ENCODE measurements at regions not wholly inside any gene's neighbourhood (a gene's known extent, or its start where the extent isn't known, plus 50 kb on each side); places are given as distances from the start of the nearest gene placed in this dataset.

DNA sequence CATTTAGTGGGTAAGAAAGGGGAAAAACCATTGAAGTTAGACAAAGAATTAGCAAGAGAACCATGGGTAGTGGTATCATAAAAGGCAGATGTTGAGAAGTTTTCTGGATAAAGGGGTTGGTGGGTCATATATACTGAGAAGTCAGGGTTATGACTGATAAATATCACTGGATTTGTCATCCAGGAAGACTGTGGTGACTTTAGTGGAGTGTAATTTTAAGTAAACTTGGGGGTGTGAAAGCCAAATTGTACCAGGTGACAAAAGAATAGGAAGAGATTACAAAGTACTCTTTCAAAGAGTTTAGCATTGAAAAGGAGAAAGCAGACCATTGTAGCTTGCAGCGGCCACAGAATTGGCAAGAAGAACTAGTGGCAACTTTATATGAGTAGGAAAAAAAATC is 315.2 kb upstream of the DMAC1 start (continued):
- no peak for TF ChIP-seq CSRNP3 (CRISPR knock-in tag; IDR thresholded peaks at IDR 0.05)
- no peak for TF ChIP-seq ISL1 (CRISPR knock-in tag; IDR thresholded peaks at IDR 0.05)
- TF ChIP-seq SNAI2 (CRISPR knock-in tag; IDR thresholded peaks at IDR 0.05): no peak
- TF ChIP-seq ESRRG (CRISPR knock-in tag; IDR thresholded peaks at IDR 0.05): no peak
- no peak for TF ChIP-seq ZC3H10 (CRISPR knock-in tag; IDR thresholded peaks at IDR 0.05)
- TF ChIP-seq ZNF70 (CRISPR knock-in tag; IDR thresholded peaks at IDR 0.05): no peak
- no peak for TF ChIP-seq BACH2 (CRISPR knock-in tag; IDR thresholded peaks at IDR 0.05; ENCODE audit: borderline replicate concordance)
- TF ChIP-seq ZNF565 (CRISPR knock-in tag; conservative IDR thresholded peaks at IDR 0.05; ENCODE audit: low read depth): no peak
- no peak for TF ChIP-seq CSDC2 (CRISPR knock-in tag; IDR thresholded peaks at IDR 0.05)

GRCh38 chr9:8106362-8106761 is 306.8 kb upstream of the DMAC1 start:
- no peak for ATAC-seq
- TF ChIP-seq ZNF8 (CRISPR knock-in tag; IDR thresholded peaks at IDR 0.05): no peak
- no peak for TF ChIP-seq TSHZ2 (CRISPR knock-in tag; IDR thresholded peaks at IDR 0.05)
- no peak for TF ChIP-seq ARNTL (CRISPR knock-in tag; IDR thresholded peaks at IDR 0.05; ENCODE audit: borderline replicate concordance, low read depth)
- no peak for TF ChIP-seq PPARA (CRISPR knock-in tag; IDR thresholded peaks at IDR 0.05; ENCODE audit: borderline replicate concordance)
- no peak for TF ChIP-seq OSR1 (CRISPR knock-in tag; IDR thresholded peaks at IDR 0.05)
- TF ChIP-seq, protein P1, sequence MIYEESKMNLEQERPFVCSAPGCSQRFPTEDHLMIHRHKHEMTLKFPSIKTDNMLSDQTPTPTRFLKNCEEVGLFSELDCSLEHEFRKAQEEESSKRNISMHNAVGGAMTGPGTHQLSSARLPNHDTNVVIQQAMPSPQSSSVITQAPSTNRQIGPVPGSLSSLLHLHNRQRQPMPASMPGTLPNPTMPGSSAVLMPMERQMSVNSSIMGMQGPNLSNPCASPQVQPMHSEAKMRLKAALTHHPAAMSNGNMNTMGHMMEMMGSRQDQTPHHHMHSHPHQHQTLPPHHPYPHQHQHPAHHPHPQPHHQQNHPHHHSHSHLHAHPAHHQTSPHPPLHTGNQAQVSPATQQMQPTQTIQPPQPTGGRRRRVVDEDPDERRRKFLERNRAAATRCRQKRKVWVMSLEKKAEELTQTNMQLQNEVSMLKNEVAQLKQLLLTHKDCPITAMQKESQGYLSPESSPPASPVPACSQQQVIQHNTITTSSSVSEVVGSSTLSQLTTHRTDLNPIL (CRISPR knock-in tag; IDR thresholded peaks at IDR 0.05; ENCODE audit: low read depth): no peak
- TF ChIP-seq TOX (CRISPR knock-in tag; IDR thresholded peaks at IDR 0.05; ENCODE audit: borderline replicate concordance): no peak
- TF ChIP-seq RARB (CRISPR knock-in tag; IDR thresholded peaks at IDR 0.05): no peak
- TF ChIP-seq POU6F1 (CRISPR knock-in tag; IDR thresholded peaks at IDR 0.05; ENCODE audit: borderline replicate concordance, low read depth): no peak
- TF ChIP-seq GLIS3 (CRISPR knock-in tag; IDR thresholded peaks at IDR 0.05): no peak
- TF ChIP-seq CSRNP3 (CRISPR knock-in tag; IDR thresholded peaks at IDR 0.05): no peak
- no peak for TF ChIP-seq ZFP30 (CRISPR knock-in tag; IDR thresholded peaks at IDR 0.05)
- no peak for TF ChIP-seq BACH2 (CRISPR knock-in tag; IDR thresholded peaks at IDR 0.05; ENCODE audit: borderline replicate concordance)
- no peak for TF ChIP-seq ZNF565 (CRISPR knock-in tag; conservative IDR thresholded peaks at IDR 0.05; ENCODE audit: low read depth)
- TF ChIP-seq SNAI2 (CRISPR knock-in tag; IDR thresholded peaks at IDR 0.05): no peak
- no peak for TF ChIP-seq ZNF70 (CRISPR knock-in tag; IDR thresholded peaks at IDR 0.05)

DNA sequence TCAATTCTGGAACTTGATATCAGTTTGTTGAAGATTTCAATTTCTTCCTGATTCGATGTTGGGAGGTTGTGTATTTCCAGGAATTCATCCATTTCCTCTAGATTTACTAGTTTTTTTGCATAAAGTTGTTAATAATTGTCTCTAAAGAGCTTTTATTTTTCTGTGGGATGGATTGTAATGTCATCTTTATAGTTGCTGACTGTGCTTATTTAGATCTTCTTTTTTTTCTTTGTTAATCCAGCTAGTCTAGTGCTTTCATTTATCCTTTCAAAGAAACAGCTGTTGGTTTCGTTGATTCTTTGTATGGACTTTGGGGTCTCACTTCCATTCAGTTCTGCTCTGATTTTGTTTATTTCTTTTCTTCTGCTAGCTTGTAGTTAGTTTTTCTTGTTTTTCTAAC is 302.0 kb upstream of the DMAC1 start:
- ATAC-seq: no peak
- TF ChIP-seq OSR1 (CRISPR knock-in tag; IDR thresholded peaks at IDR 0.05): no peak
- TF ChIP-seq TOX (CRISPR knock-in tag; IDR thresholded peaks at IDR 0.05; ENCODE audit: borderline replicate concordance): no peak
- TF ChIP-seq ZC3H10 (CRISPR knock-in tag; IDR thresholded peaks at IDR 0.05): no peak
- TF ChIP-seq ZNF70 (CRISPR knock-in tag; IDR thresholded peaks at IDR 0.05): no peak
- no peak for TF ChIP-seq SNAI2 (CRISPR knock-in tag; IDR thresholded peaks at IDR 0.05)
- TF ChIP-seq ISL1 (CRISPR knock-in tag; IDR thresholded peaks at IDR 0.05): no peak
- no peak for TF ChIP-seq RARB (CRISPR knock-in tag; IDR thresholded peaks at IDR 0.05)
- TF ChIP-seq CSRNP3 (CRISPR knock-in tag; IDR thresholded peaks at IDR 0.05): no peak
- TF ChIP-seq TCF4 (CRISPR knock-in tag; IDR thresholded peaks at IDR 0.05; ENCODE audit: borderline replicate concordance): no peak
- no peak for TF ChIP-seq ARNTL (CRISPR knock-in tag; IDR thresholded peaks at IDR 0.05; ENCODE audit: borderline replicate concordance, low read depth)
- no peak for TF ChIP-seq GLIS3 (CRISPR knock-in tag; IDR thresholded peaks at IDR 0.05)
- no peak for TF ChIP-seq BACH2 (CRISPR knock-in tag; IDR thresholded peaks at IDR 0.05; ENCODE audit: borderline replicate concordance)
- no peak for TF ChIP-seq ZFP3 (CRISPR knock-in tag; IDR thresholded peaks at IDR 0.05)
- TF ChIP-seq TSHZ2 (CRISPR knock-in tag; IDR thresholded peaks at IDR 0.05): no peak
- TF ChIP-seq, protein P1 (CRISPR knock-in tag; IDR thresholded peaks at IDR 0.05; ENCODE audit: low read depth): no peak
- TF ChIP-seq ZFP30 (CRISPR knock-in tag; IDR thresholded peaks at IDR 0.05): no peak

Measured in SK-N-SH treated with all-trans-retinoic acid at 6 μM for 48 hours (cell line).